Spleen (tissue), 11 donors: ENCODE measurements at regions not wholly inside any gene's neighbourhood (a gene's known extent, or its start where the extent isn't known, plus 50 kb on each side); places are given as distances from the start of the nearest gene placed in this dataset.

Experiments used
- DNase-seq: peaks from one replicate; pipeline ENCODE4 v3.0.0-alpha.2; 2020
- H3K27ac ChIP-seq, 8 donors: fragments of 200-600 bp; sonication (generic) in 7 of 8; 1 replicate in 4 of 8; 2 replicates in 4 of 8; pipeline versions ENCODE4 v1.5.0 to v1.8.0; 2016 to 2021; ENCODE audit warnings: inconsistent platforms in 4 of 8, mild to moderate bottlenecking in 4 of 8, moderate library complexity in 1 of 8
- H3K27me3 ChIP-seq, 7 donors: fragments of 200-600 bp; sonication (generic) in 6 of 7; replicated peaks in 1 of 7; 1 replicate in 4 of 7; 2 replicates in 3 of 7; pipeline versions ENCODE4 v1.5.0 to v1.8.0; 2016 to 2021; ENCODE audit warnings: inconsistent platforms in 3 of 7, mild to moderate bottlenecking in 1 of 7
- H3K36me3 ChIP-seq, 6 donors: fragments of 200-600 bp; sonication (generic) in 5 of 6; 1 replicate in 4 of 6; 2 replicates in 2 of 6; pipeline versions ENCODE4 v1.5.0 to v1.8.0; 2016 to 2021; ENCODE audit warnings: inconsistent platforms in 2 of 6
- H3K4me1 ChIP-seq, 6 donors: fragments of 200-600 bp; sonication (generic) in 5 of 6; 1 replicate in 3 of 6; 2 replicates in 3 of 6; pipeline versions ENCODE4 v1.5.0 to v1.8.0; 2016 to 2021; ENCODE audit warnings: inconsistent platforms in 3 of 6
- H3K4me3 ChIP-seq, 8 donors: fragments of 200-600 bp; sonication (generic) in 7 of 8; 1 replicate in 4 of 8; 2 replicates in 4 of 8; pipeline versions ENCODE4 v1.5.0 to v1.8.0; 2016 to 2021; ENCODE audit warnings: inconsistent platforms in 4 of 8, mild to moderate bottlenecking in 4 of 8, moderate library complexity in 2 of 8
- H3K9me3 ChIP-seq, 8 donors: fragments of 200-600 bp; sonication (generic) in 7 of 8; 1 replicate in 4 of 8; 2 replicates in 4 of 8; pipeline versions ENCODE4 v1.5.0 to v1.8.0; 2016 to 2021; ENCODE audit warnings: inconsistent platforms in 4 of 8
- POLR2A ChIP-seq, 3 donors: fragments of 450-650 bp; IDR thresholded peaks; one replicate each; pipeline ENCODE4 v1.5.1; 2017; ENCODE audit warnings: antibody characterized with exemption in 3 of 3, mild to moderate bottlenecking in 1 of 3
- POLR2AphosphoS5 ChIP-seq, 3 donors: sonication (generic); formaldehyde crosslinking; IDR thresholded peaks; one replicate each; pipeline ENCODE4 v1.5.1; 2017; ENCODE audit warnings: antibody characterized with exemption in 3 of 3
- WGBS, 5 donors: extraction: QIAGEN DNeasy Blood & Tissue Kit in 3 of 5; methylation state at CpG; one replicate each; pipeline versions ENCODE4 v1.1.5 to v1.1.7; 2013 to 2018; 5-methylcytosine and 5-hydroxymethylcytosine counted together
- intact Hi-C: fragments of 100-400 bp; cut with DNase I; formaldehyde crosslinking; loops from one replicate; pipeline ENCODE4 v1.15.0; 2023; ENCODE audit warnings: low total_unique reads
- TF ChIP-seq, protein P1 (sequence below), 11 experiments: fragments of 200-600 bp in 7 of 11; fragments of 450-650 bp in 4 of 11; sonication (generic) in 4 of 11; IDR thresholded peaks in 8 of 11; conservative IDR thresholded peaks in 3 of 11; 1 replicate in 7 of 11; 2 replicates in 4 of 11; pipeline versions ENCODE4 v1.4.0 to v1.8.0; 2016 to 2021; ENCODE audit warnings: antibody characterized with exemption in 11 of 11, inconsistent platforms in 4 of 11, mild to moderate bottlenecking in 1 of 11
- donor health status: healthy with polysubstance abuse.
- donor health status: DM: no; HTN: no; CAD: no; lungs with moderate emphysema.
- donor health status: DM: no; HTN: no; CAD: no.
- donor health status: Bipolar disorder and iron deficiency.
- donor health status: healthy.
- donor health status: DM: no; HTN: no; CAD: no.
- donor health status: DM: yes; HTN: yes; CAD: no.

DNA sequence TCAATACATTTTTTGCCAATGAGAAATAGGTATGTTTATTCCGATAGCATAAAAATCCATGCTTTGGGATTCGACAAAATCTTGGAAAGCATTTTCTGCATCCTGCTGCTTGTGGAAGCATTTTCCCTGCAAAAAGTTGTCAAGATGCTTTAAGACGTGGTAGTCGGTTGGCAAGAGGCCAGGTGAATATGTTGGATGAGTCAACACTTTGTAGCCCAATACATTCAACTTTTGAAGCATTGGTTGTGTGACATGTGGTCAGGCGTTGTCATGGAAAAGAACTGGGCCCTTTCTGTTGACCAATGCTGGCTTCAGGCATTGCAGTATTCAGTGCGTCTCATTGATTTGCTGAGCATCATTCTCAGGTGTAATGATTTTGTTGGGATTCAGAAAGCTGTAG, 764.5 kb downstream of the TRIB2 start:
- no peak for DNase-seq
- TF ChIP-seq POLR2A (IDR thresholded peaks at IDR 0.05): no peak
- TF ChIP-seq POLR2AphosphoS5 (IDR thresholded peaks at IDR 0.05): no peak
- TF ChIP-seq, protein P1, sequence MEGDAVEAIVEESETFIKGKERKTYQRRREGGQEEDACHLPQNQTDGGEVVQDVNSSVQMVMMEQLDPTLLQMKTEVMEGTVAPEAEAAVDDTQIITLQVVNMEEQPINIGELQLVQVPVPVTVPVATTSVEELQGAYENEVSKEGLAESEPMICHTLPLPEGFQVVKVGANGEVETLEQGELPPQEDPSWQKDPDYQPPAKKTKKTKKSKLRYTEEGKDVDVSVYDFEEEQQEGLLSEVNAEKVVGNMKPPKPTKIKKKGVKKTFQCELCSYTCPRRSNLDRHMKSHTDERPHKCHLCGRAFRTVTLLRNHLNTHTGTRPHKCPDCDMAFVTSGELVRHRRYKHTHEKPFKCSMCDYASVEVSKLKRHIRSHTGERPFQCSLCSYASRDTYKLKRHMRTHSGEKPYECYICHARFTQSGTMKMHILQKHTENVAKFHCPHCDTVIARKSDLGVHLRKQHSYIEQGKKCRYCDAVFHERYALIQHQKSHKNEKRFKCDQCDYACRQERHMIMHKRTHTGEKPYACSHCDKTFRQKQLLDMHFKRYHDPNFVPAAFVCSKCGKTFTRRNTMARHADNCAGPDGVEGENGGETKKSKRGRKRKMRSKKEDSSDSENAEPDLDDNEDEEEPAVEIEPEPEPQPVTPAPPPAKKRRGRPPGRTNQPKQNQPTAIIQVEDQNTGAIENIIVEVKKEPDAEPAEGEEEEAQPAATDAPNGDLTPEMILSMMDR (IDR thresholded peaks at IDR 0.05 in 8 of 11, conservative IDR thresholded peaks at IDR 0.05 in 3 of 11): no peak
- no peak overlapping the region for H3K4me3 ChIP-seq
- H3K27me3 ChIP-seq: no peaks in the 10 kb centered on the region
- intact Hi-C loops: no loop called here
- 84 to 91% (median 88%) methylated on average over 6 of the region's 6 CpGs for WGBS, 5 donors
- peaks cover 0 to 5% (median 0%) of the 10 kb centered on the region in 8 donors for H3K9me3 ChIP-seq
- H3K4me1 ChIP-seq: no peaks in the 10 kb centered on the region
- no peak overlapping the region for H3K27ac ChIP-seq
- no peaks in the 10 kb centered on the region for H3K36me3 ChIP-seq

DNA sequence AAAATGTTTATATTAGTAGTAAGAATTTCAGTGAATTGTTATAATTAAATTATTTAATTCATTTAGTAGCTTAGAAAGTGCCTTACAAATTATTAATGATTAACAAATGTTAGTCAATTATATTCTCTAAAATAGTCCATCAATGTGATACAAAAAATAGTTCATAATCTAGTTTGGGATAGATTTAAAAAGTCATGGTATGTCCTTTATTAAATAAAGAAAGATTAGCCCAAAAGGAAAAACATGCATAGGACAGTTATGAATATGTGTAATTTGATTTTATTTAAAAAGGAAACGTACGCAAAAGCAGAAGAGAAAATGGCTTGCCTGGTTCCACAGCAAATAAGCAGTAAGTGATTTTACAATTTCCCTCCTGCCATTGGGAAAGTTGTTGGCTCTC, 768.5 kb downstream of the TRIB2 start:
- no peaks in the 10 kb centered on the region for H3K27me3 ChIP-seq
- no peak for DNase-seq
- no peak overlapping the region for H3K27ac ChIP-seq
- H3K9me3 ChIP-seq: peaks cover 0 to 5% (median 0%) of the 10 kb centered on the region in 8 donors
- no peaks in the 10 kb centered on the region for H3K36me3 ChIP-seq
- whole genome bisulfite sequencing, 5 donors: 86 to 94% (median 88%) methylated on average over 2 of the region's 2 CpGs
- H3K4me3 ChIP-seq: no peak overlapping the region
- TF ChIP-seq, protein P1 (IDR thresholded peaks at IDR 0.05 in 8 of 11, conservative IDR thresholded peaks at IDR 0.05 in 3 of 11): no peak
- no peaks in the 10 kb centered on the region for H3K4me1 ChIP-seq
- intact Hi-C loops: no loop called here

DNA sequence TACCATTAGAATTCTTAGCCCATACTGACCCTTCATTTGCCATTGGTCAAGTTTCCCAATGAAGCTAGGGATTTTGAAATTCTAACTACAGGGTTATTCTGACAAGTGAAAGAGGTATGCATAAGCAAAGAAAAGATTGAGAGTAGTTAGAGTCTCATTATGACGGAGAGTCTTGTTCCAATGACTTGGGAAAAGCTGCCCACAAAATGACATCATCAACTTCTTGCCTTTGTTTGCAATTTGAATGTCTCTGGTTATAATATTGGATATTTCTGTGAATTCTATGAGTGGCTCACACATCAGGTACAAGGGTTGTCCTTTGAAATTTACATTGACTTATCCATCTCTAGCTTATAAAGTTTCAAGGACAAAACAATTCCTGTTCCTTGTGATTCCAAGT, 772.2 kb downstream of the TRIB2 start:
- H3K4me3 ChIP-seq: no peak overlapping the region
- intact Hi-C loops: no loop called here
- no peaks in the 10 kb centered on the region for H3K36me3 ChIP-seq
- H3K27ac ChIP-seq: no peak overlapping the region
- TF ChIP-seq POLR2A (IDR thresholded peaks at IDR 0.05): no peak
- no peak for TF ChIP-seq POLR2AphosphoS5 (IDR thresholded peaks at IDR 0.05)
- TF ChIP-seq, protein P1 (IDR thresholded peaks at IDR 0.05 in 8 of 11, conservative IDR thresholded peaks at IDR 0.05 in 3 of 11): no peak
- H3K9me3 ChIP-seq: no peaks in the 10 kb centered on the region
- 87 to 97% (median 90%) methylated on average over 1 of the region's 1 CpG for WGBS, 5 donors
- H3K27me3 ChIP-seq: no peaks in the 10 kb centered on the region
- no peak for DNase-seq
- H3K4me1 ChIP-seq: no peaks in the 10 kb centered on the region

DNA sequence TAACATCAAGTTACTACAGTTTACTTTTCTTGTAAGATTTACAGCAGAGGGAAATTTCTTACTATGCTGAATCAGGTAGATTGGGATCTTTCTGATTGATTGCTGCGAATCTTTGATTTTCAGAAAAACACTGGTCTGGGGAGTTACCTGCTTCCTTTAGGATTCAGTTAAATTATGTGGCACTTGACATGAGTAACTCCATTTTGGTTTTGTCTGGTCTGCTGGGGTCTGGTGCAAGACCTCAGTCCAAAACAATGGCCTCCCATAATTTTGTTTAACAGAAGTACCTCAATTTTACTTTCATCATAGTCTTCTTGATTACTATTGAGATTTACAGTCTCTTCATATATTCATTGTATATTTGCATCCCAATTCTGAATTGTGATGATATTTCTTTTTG, 775.5 kb downstream of the TRIB2 start:
- intact Hi-C loops: no loop called here
- Histone ChIP-seq H3K27ac (no peak overlapping the region), H3K36me3 (no peaks in the 10 kb centered on the region), H3K4me1 (no peaks in the 10 kb centered on the region), H3K9me3 (no peaks in the 10 kb centered on the region), H3K27me3 (no peaks in the 10 kb centered on the region), H3K4me3 (no peak overlapping the region)
- TF ChIP-seq POLR2AphosphoS5 (IDR thresholded peaks at IDR 0.05): no peak
- no peak for TF ChIP-seq POLR2A (IDR thresholded peaks at IDR 0.05)
- TF ChIP-seq, protein P1 (IDR thresholded peaks at IDR 0.05 in 8 of 11, conservative IDR thresholded peaks at IDR 0.05 in 3 of 11): no peak
- DNase-seq: no peak
- WGBS, 5 donors: 79 to 93% (median 85%) methylated on average over 1 of the region's 1 CpG
